AG10803 (cell line): ENCODE measurements at regions not wholly inside any gene's neighbourhood (a gene's known extent, or its start where the extent isn't known, plus 50 kb on each side); places are given as distances from the start of the nearest gene placed in this dataset.

Experiments
- DNase-seq: peaks from one replicate; pipeline ENCODE4 v3.0.0; 2010; ENCODE audit warnings: low read depth
- H3K4me3 ChIP-seq: 2 replicates; pipeline ENCODE4 v1.5.1; 2011; ENCODE audit warnings: mild to moderate bottlenecking, low read length, control low read depth
- TF ChIP-seq, protein P1 (sequence below): conservative IDR thresholded peaks from 2 replicates; pipeline ENCODE4 v1.5.1; 2011; ENCODE audit warnings: mild to moderate bottlenecking, low read length, control low read depth, inconsistent platforms

DNA sequence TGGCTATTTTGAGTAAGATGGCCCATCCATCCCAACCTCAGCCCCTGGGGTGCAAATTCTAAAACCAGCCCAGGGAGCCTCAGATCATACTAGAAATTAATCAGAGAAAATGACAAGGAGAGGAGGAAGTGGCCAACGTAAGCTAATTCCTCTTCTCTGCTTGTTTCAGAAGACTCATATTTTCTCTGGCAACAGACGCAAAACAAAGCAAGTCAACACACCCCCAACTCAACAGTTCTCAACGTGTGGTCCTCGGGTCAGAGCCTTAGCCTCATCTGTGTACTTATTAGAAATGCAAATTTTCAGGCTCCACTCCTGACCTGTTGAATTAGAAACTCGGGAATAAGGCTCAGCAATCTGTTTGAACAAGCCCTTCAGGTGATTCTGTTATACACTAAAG lies 413.9 kb upstream of the AUTS2 start:
- TF ChIP-seq, protein P1, sequence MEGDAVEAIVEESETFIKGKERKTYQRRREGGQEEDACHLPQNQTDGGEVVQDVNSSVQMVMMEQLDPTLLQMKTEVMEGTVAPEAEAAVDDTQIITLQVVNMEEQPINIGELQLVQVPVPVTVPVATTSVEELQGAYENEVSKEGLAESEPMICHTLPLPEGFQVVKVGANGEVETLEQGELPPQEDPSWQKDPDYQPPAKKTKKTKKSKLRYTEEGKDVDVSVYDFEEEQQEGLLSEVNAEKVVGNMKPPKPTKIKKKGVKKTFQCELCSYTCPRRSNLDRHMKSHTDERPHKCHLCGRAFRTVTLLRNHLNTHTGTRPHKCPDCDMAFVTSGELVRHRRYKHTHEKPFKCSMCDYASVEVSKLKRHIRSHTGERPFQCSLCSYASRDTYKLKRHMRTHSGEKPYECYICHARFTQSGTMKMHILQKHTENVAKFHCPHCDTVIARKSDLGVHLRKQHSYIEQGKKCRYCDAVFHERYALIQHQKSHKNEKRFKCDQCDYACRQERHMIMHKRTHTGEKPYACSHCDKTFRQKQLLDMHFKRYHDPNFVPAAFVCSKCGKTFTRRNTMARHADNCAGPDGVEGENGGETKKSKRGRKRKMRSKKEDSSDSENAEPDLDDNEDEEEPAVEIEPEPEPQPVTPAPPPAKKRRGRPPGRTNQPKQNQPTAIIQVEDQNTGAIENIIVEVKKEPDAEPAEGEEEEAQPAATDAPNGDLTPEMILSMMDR, result no peak
- no peak for DNase-seq
- H3K4me3 ChIP-seq, result no peak overlapping the region

DNA sequence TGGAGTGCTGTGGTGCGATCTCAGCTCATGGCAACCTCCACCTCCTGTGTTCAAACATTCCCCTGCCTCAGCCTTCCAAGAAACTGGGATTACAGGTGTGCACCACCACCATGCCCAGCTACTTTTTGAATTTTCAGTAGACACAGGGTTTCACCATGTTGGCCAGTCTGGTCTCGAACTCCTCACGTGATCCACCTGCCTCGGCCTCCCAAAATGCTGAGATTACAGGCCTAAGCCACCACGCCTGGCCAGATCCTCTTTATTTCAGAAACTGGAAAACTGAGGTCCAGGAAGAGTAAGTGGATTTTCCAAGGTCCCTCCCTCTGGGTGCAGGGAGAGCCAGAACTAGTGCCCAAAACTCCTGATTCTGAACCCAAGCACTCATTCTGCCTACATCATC lies 413.1 kb upstream of the AUTS2 start:
- no peak overlapping the region for H3K4me3 ChIP-seq
- no peak for DNase-seq
- TF ChIP-seq, protein P1, result no peak

DNA sequence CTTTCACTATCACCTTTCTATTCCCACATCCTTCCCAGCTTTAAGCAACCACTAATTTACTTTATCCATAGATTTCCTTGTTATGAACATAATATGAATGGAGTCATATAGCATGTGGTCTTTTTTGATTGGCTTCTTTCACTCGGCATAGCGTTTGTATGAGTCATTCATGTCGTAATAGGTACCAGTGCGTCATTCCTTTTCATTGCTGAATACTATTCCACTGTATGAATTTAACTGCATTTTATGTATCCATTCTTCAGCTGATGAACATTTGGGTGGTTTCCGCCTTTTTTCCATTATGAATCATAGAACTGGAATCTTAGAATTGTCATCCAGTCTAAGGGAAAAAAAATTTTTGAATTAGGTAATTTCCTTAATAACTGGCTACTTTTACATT lies 411.3 kb upstream of the AUTS2 start:
- no peak for DNase-seq
- TF ChIP-seq, protein P1, result no peak
- no peak overlapping the region for H3K4me3 ChIP-seq

DNA sequence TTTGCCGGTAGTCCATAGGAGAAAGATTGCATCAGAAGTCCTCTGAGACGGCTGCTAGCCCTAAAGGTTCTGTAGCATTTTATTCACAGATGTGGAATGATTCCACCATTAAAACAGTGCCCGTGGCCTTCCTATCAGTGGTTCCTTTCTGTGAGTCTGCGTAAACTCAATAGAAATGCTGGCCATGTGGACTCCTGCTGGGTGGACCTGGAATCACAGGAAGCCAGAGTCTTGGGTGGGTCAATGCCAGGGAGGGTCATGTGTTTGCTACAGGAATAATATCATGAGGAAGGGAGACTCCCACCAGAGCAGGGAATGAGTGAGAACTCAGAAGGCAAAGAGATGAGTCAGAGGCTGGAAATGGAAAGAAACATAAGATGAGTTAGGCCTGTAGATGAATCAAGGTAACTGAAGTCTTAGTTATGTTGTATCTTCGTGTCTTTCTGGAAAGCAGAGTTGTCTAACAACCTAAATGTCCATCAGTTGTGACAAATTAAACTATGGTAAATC lies 410.4 kb upstream of the AUTS2 start:
- no peak overlapping the region for H3K4me3 ChIP-seq
- peak; percentile 8 for DNase-seq
- TF ChIP-seq, protein P1, result no peak

DNA sequence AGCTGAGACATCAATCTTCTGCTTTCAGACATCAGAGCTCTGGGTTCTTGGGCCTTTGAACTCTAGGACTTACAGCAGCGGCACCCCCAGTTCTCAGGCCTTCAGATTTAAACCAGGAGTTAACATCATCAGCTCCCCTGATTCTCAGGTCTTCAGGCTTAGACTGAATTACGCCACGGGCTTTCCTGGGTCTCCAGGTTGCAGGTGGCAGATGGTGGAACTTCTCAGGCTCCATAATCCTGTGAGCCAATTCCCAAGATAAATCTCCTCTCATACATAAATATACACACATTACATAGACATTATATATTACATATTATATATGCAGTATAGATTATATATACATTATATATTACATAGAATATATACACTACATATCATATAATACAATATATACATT lies 408.9 kb upstream of the AUTS2 start:
- no peak for DNase-seq
- no peak overlapping the region for H3K4me3 ChIP-seq
- TF ChIP-seq, protein P1, result no peak

- TF ChIP-seq, protein P1, result no peak
- no peak overlapping the region for H3K4me3 ChIP-seq
- no peak for DNase-seq
These were observed 408.2 kb upstream of the AUTS2 start for GRCh38 chr7:69190025-69190424.

DNA sequence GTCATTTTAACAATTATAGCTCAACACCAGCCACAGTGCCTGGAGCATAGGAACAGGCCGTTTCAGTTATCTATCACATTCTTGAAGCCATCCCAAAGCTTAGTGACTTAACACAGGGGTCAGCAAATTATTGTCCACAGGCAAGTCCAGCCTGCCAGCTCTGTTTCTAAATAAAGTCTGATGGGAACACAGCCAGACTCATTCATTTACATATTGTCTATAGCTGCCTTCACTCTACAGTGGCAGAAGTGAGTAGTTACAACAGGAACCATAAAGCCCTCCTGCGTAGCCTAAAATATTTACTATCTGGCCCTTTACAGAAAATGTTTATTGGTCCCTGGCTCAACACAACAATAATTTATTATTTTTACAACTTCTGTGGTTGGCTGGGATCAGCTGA lies 407.5 kb upstream of the AUTS2 start:
- H3K4me3 ChIP-seq, result no peak overlapping the region
- TF ChIP-seq, protein P1, result no peak
- DNase-seq, result peak; percentile 22
